H1 (cell line): ENCODE measurements at regions not wholly inside any gene's neighbourhood (a gene's known extent, or its start where the extent isn't known, plus 50 kb on each side); places are given as distances from the start of the nearest gene placed in this dataset.

Experiments used
- CTCF ChIA-PET: fragments of 300-600 bp; sonication (Branson Sonifier 250); formaldehyde crosslinking; loops from one replicate; lab custom pipeline; 2021; ENCODE audit not compliant: partially characterized antibody; lab: Charles Lee
- POLR2A ChIA-PET: fragments of 300-600 bp; sonication (Branson Sonifier 250); formaldehyde crosslinking; loops from one replicate; lab custom pipeline; 2021; ENCODE audit warnings: inconsistent platforms; ENCODE audit not compliant: partially characterized antibody; lab: Charles Lee
- DNase-seq, 2 experiments: peaks; one replicate each; pipeline versions ENCODE4 v3.0.0 to v3.0.0-alpha.2; 2010 to 2022; ENCODE audit warnings: low spot score in 2 of 2, low read depth in 1 of 2, mixed read lengths in 1 of 2
- FAIRE-seq: peaks from 2 replicates; lab custom pipeline; 2011; peaks lifted over from hg19 to GRCh38; lab: Jason Lieb, UNC
- H2AFZ ChIP-seq: 2 replicates; pipeline ENCODE4 v1.8.1; 2012; ENCODE audit warnings: low read length, inconsistent platforms
- H2AK5ac ChIP-seq: 2 replicates; pipeline ENCODE4 v1.6.1; 2013; ENCODE audit warnings: low read depth, low read length
- H2BK120ac ChIP-seq: replicated peaks from 2 replicates; pipeline ENCODE3; 2013; ENCODE audit warnings: low read depth, low read length, inconsistent platforms
- H2BK12ac ChIP-seq: 2 replicates; pipeline ENCODE4 v1.6.1; 2013; ENCODE audit warnings: low read depth, low read length
- H2BK15ac ChIP-seq: 2 replicates; pipeline ENCODE4 v1.6.1; 2013; ENCODE audit warnings: low read length
- H2BK20ac ChIP-seq: 2 replicates; pipeline ENCODE4 v1.6.1; 2013; ENCODE audit warnings: low read length
- H2BK5ac ChIP-seq: 2 replicates; pipeline ENCODE4 v1.6.1; 2013; ENCODE audit warnings: low read depth, low read length
- H3K14ac ChIP-seq: 2 replicates; pipeline ENCODE4 v1.6.1; 2013; ENCODE audit warnings: inconsistent platforms; ENCODE audit not compliant: insufficient read length
- H3K18ac ChIP-seq: 2 replicates; pipeline ENCODE4 v1.6.1; 2013; ENCODE audit warnings: low read length; ENCODE audit errors: extremely low read depth
- H3K23ac ChIP-seq: 2 replicates; pipeline ENCODE4 v1.6.1; 2013; ENCODE audit warnings: inconsistent platforms; ENCODE audit not compliant: insufficient read length
- H3K23me2 ChIP-seq: 2 replicates; pipeline ENCODE4 v1.6.1; 2013; ENCODE audit warnings: low read depth, low read length
- H3K27ac ChIP-seq: 2 replicates; pipeline ENCODE4 v1.6.1; 2011; ENCODE audit warnings: low read depth, low read length, inconsistent platforms
- H3K27me3 ChIP-seq, 4 experiments: replicated peaks in 1 of 4; 1 replicate in 1 of 4; 2 replicates in 3 of 4; pipeline versions ENCODE4 v1.6.1 to v1.8.1; 2011 to 2013; ENCODE audit warnings: low read length in 3 of 4, mild to moderate bottlenecking in 3 of 4, inconsistent platforms in 2 of 4, mixed read lengths in 2 of 4, moderate library complexity in 1 of 4; ENCODE audit not compliant: control insufficient read depth in 3 of 4, insufficient read depth in 3 of 4; ENCODE audit errors: extremely low read depth in 1 of 4
- H3K36me3 ChIP-seq, 4 experiments: 2 replicates each; pipeline versions ENCODE4 v1.6.1 to v1.8.1; 2011 to 2013; ENCODE audit warnings: mild to moderate bottlenecking in 4 of 4, low read length in 3 of 4, moderate library complexity in 2 of 4, control low read depth in 1 of 4, inconsistent platforms in 1 of 4; ENCODE audit not compliant: insufficient read depth in 4 of 4, control insufficient read depth in 2 of 4
- H3K4ac ChIP-seq: replicated peaks from 2 replicates; pipeline ENCODE3; 2013; ENCODE audit warnings: low read length, low read depth, mixed read lengths, inconsistent platforms; ENCODE audit not compliant: insufficient read length
- H3K4me1 ChIP-seq, 4 experiments: replicated peaks in 1 of 4; 1 replicate in 1 of 4; 2 replicates in 3 of 4; pipeline versions ENCODE4 v1.6.1 to v1.8.1; 2011 to 2013; ENCODE audit warnings: low read length in 3 of 4, inconsistent platforms in 2 of 4, mixed read lengths in 1 of 4; ENCODE audit not compliant: insufficient read depth in 4 of 4, control insufficient read depth in 3 of 4
- H3K4me2 ChIP-seq, 2 experiments: 2 replicates each; pipeline versions ENCODE4 v1.6.1 to v1.8.1; 2011 to 2013; ENCODE audit warnings: low read depth in 2 of 2, low read length in 2 of 2, control low read depth in 1 of 2, inconsistent platforms in 1 of 2, mild to moderate bottlenecking in 1 of 2; ENCODE audit not compliant: insufficient read depth in 1 of 2
- H3K4me3 ChIP-seq, 4 experiments: fragments of 200-600, 300-600 bp in 1 of 4; sonication (generic), shearing (Covaris generic), sonication (Bioruptor Twin) in 1 of 4; 2 replicates each; pipeline versions ENCODE4 v1.5.1 to v1.8.1; 2011 to 2016; ENCODE audit warnings: low read length in 4 of 4, low read depth in 3 of 4, control low read depth in 2 of 4, inconsistent platforms in 2 of 4, mild to moderate bottlenecking in 2 of 4, mixed read lengths in 1 of 4, moderate library complexity in 1 of 4; ENCODE audit not compliant: insufficient read depth in 2 of 4; ENCODE audit errors: extremely low read depth in 1 of 4
- H3K56ac ChIP-seq: replicated peaks from 2 replicates; pipeline ENCODE3; 2013; ENCODE audit warnings: low read depth, mild to moderate bottlenecking, mixed read lengths, low read length, inconsistent platforms; ENCODE audit not compliant: insufficient read length
- H3K79me1 ChIP-seq: 2 replicates; pipeline ENCODE4 v1.6.1; 2013; ENCODE audit warnings: low read depth, low read length, control low read depth
- H3K79me2 ChIP-seq, 2 experiments: 2 replicates each; pipeline versions ENCODE4 v1.6.1 to v1.8.1; 2012 to 2013; ENCODE audit warnings: low read length in 2 of 2, mild to moderate bottlenecking in 2 of 2, inconsistent platforms in 1 of 2; ENCODE audit not compliant: insufficient read depth in 2 of 2, control insufficient read depth in 1 of 2
- H3K9ac ChIP-seq, 4 experiments: replicated peaks in 1 of 4; 1 replicate in 1 of 4; 2 replicates in 3 of 4; pipeline versions ENCODE4 v1.6.1 to v1.8.1; 2011 to 2013; ENCODE audit warnings: low read depth in 3 of 4, low read length in 3 of 4, control low read depth in 2 of 4, mild to moderate bottlenecking in 2 of 4, moderate library complexity in 2 of 4, inconsistent platforms in 1 of 4; ENCODE audit errors: extremely low read depth in 1 of 4
- H3K9me3 ChIP-seq, 2 experiments: 2 replicates each; pipeline versions ENCODE4 v1.6.1 to v1.8.1; 2012 to 2013; ENCODE audit warnings: mild to moderate bottlenecking in 2 of 2, moderate library complexity in 2 of 2, control low read depth in 1 of 2, inconsistent platforms in 1 of 2, low read depth in 1 of 2, low read length in 1 of 2, mixed read lengths in 1 of 2; ENCODE audit not compliant: insufficient read depth in 2 of 2
- H4K20me1 ChIP-seq, 2 experiments: replicated peaks in 1 of 2; 2 replicates each; pipeline versions ENCODE3 to v1.8.1; 2011 to 2013; ENCODE audit warnings: inconsistent platforms in 2 of 2, low read length in 2 of 2, mild to moderate bottlenecking in 1 of 2; ENCODE audit not compliant: insufficient read depth in 2 of 2, control insufficient read depth in 1 of 2
- H4K5ac ChIP-seq: 2 replicates; pipeline ENCODE4 v1.6.1; 2013; ENCODE audit warnings: low read length, low read depth, mixed read lengths, inconsistent platforms; ENCODE audit not compliant: insufficient read length
- H4K8ac ChIP-seq: 2 replicates; pipeline ENCODE4 v1.8.0; 2013; ENCODE audit warnings: mild to moderate bottlenecking, moderate library complexity, low read length, inconsistent platforms; ENCODE audit not compliant: insufficient read depth; ENCODE audit errors: extremely low read depth
- H4K91ac ChIP-seq: replicated peaks from 2 replicates; pipeline ENCODE3; 2013; ENCODE audit warnings: low read length, mixed read lengths, inconsistent platforms; ENCODE audit not compliant: insufficient read length
- RXRA ChIP-seq: IDR thresholded peaks from 2 replicates; pipeline ENCODE4 v1.6.1; 2011; ENCODE audit warnings: low read depth, mild to moderate bottlenecking, low read length, moderate library complexity; ENCODE audit not compliant: insufficient read depth
- WGBS, 2 experiments: shearing (Covaris generic) in 1 of 2; methylation state at CpG; one replicate each; pipeline versions ENCODE4 v1.1.6 to v1.1.7; 2013 to 2015; ENCODE audit warnings: low lambda C conversion rate in 2 of 2, mixed read lengths in 2 of 2, inconsistent platforms in 1 of 2, low coverage in 1 of 2, missing lambda C conversion rate in 1 of 2; ENCODE audit not compliant: insufficient replicate concordance in 2 of 2, insufficient coverage in 1 of 2, insufficient read length in 1 of 2; ENCODE audit errors: extremely low coverage in 1 of 2, missing lambda C conversion rate in 1 of 2; 5-methylcytosine and 5-hydroxymethylcytosine counted together

DNA sequence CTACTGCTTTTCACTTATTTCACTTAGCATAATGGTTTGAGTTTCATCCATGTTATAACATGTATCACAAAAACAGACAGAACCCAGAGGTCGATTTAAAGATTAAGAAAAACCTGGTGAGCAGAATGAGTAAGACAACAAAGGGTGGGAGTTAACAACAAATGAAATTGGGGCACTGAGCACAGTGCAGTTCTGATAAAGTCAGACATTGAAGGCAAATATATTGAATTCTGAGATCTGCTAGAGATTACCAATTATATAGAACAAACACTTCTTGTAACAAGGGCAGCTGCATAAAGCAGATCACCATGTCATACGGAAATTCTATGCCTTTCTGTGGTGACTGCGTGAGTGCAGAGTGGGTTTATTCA lies 517.3 kb upstream of the RORB start:
- no peaks in the 10 kb centered on the region for H3K36me3 ChIP-seq
- no peaks in the 10 kb centered on the region for H3K79me1 ChIP-seq
- no peak overlapping the region for H4K8ac ChIP-seq
- no peak overlapping the region for H3K9ac ChIP-seq
- ChIA-PET POLR2A (no interaction called here), CTCF (interaction anchor here (1.3 to 1.4 kb wide), 2 partner anchors 10 to 13 kb away, joined by 3 to 4 read pairs; no protein-coding TSS in a partner anchor)
- H2BK120ac ChIP-seq = no peak overlapping the region
- no peak overlapping the region for H2AFZ ChIP-seq
- H3K18ac ChIP-seq = no peak overlapping the region
- WGBS, 2 experiments = 89% methylated on average over 3 of the region's 3 CpGs; no CpG with 5 or more reads in 1 of the 2 experiments
- no peak for FAIRE-seq
- H3K56ac ChIP-seq = no peak overlapping the region
- H3K14ac ChIP-seq = no peak overlapping the region
- no peak for DNase-seq
- no peak overlapping the region for H2BK15ac ChIP-seq
- H2BK20ac ChIP-seq = no peak overlapping the region
- no peak overlapping the region for H3K27ac ChIP-seq
- H3K27me3 ChIP-seq = no peaks in the 10 kb centered on the region
- H2BK5ac ChIP-seq = no peak overlapping the region
- H3K4me2 ChIP-seq = no peak overlapping the region
- no peak overlapping the region for H3K4me3 ChIP-seq
- H3K9me3 ChIP-seq = no peaks in the 10 kb centered on the region; a peak in 1 of 4 replicates
- no peak for TF ChIP-seq RXRA
- H2AK5ac ChIP-seq = no peak overlapping the region
- H4K5ac ChIP-seq = no peak overlapping the region
- no peaks in the 10 kb centered on the region for H3K23me2 ChIP-seq
- no peak overlapping the region for H2BK12ac ChIP-seq
- no peak overlapping the region for H3K23ac ChIP-seq
- no peak overlapping the region for H4K91ac ChIP-seq
- no peaks in the 10 kb centered on the region for H3K4me1 ChIP-seq
- no peaks in the 10 kb centered on the region for H4K20me1 ChIP-seq
- no peaks in the 10 kb centered on the region for H3K79me2 ChIP-seq
- H3K4ac ChIP-seq = no peak overlapping the region
